ENCODE measurements at regions not wholly inside any gene's neighbourhood (a gene's known extent, or its start where the extent isn't known, plus 50 kb on each side); places are given as distances from the start of the nearest gene placed in this dataset.

DNA sequence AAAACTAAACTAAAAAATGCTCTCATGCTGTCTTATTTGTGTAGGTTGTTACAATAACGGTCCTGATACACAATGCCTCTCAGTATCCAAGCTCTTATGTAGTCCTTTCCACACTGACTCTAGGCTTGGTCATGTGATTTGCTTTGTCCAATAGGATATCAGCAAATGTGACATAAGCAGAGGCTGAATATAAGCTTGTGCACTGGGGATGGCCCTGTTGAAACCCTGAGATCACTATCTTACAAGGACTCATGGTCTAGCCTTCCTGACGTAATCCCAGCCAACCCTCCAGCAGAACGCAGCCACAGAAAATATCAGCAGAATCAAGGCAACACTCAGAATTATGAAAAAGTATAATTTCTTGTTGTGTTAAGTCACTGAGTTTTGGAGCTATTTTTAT, 145.1 kb upstream of the CCN2 start:
- no peak for DNase-seq (ENCODE audit: low spot score)
- Histone ChIP-seq H3K27me3 (no peaks in the 10 kb centered on the region), H3K9me3 (peaks cover 0 to 4% of the 10 kb centered on the region in 2 donors), H3K27ac (no peak overlapping the region), H3K4me3 (no peak overlapping the region), H3K4me1 (peaks cover 0 to 6% of the 10 kb centered on the region in 2 donors), H3K36me3 (no peaks in the 10 kb centered on the region)
- TF ChIP-seq, protein P1, sequence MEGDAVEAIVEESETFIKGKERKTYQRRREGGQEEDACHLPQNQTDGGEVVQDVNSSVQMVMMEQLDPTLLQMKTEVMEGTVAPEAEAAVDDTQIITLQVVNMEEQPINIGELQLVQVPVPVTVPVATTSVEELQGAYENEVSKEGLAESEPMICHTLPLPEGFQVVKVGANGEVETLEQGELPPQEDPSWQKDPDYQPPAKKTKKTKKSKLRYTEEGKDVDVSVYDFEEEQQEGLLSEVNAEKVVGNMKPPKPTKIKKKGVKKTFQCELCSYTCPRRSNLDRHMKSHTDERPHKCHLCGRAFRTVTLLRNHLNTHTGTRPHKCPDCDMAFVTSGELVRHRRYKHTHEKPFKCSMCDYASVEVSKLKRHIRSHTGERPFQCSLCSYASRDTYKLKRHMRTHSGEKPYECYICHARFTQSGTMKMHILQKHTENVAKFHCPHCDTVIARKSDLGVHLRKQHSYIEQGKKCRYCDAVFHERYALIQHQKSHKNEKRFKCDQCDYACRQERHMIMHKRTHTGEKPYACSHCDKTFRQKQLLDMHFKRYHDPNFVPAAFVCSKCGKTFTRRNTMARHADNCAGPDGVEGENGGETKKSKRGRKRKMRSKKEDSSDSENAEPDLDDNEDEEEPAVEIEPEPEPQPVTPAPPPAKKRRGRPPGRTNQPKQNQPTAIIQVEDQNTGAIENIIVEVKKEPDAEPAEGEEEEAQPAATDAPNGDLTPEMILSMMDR (IDR thresholded peaks at IDR 0.05) = no peak

DNA sequence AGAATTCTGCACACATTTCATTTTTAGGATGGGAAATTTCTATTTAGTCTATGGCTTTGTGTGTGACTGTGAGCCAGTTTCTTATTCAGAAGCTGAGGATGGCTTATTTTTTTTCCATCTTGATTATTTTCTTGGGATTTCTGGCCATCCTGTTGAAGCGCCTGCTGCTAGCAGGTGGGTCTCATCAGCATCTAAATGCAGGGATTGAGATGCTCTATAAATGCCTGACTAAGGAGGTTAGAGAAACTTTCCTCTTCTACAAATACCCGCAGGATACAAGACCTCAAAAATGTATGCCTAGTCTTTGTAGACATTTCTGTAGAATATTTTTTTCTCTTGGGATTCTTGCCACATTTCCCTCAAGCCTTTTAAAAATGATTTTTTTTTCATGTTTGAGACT, 138.0 kb upstream of the CCN2 start:
- Histone ChIP-seq H3K4me1 (peaks cover 0 to 27% of the 10 kb centered on the region in 2 donors), H3K4me3 (no peak overlapping the region), H3K36me3 (no peaks in the 10 kb centered on the region), H3K27ac (no peak overlapping the region), H3K9me3 (peaks cover 0 to 8% of the 10 kb centered on the region in 2 donors), H3K27me3 (no peaks in the 10 kb centered on the region)
- TF ChIP-seq, protein P1 (IDR thresholded peaks at IDR 0.05) = no peak
- no peak for DNase-seq (ENCODE audit: low spot score)

DNA sequence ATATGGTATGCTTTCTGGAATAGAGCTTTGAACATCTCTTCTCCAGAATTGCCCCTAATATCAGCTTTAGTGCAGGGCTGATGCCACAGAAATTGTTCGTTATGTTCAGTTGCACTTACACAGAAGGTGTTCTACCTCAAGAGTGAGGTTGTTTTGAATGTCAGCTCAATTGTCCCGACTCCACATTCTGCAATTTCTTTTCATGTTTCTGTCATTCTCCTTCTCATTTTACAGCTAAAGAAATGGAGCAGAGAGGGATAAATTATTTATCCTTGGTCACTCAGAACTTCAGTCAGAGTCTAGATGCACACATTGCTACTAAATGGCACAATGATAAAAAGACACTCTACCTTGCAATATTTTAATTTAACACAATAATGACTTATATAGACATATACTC, 137.0 kb upstream of the CCN2 start:
- no peak overlapping the region for H3K4me3 ChIP-seq
- H3K27ac ChIP-seq = no peak overlapping the region
- TF ChIP-seq, protein P1 (IDR thresholded peaks at IDR 0.05) = no peak

DNA sequence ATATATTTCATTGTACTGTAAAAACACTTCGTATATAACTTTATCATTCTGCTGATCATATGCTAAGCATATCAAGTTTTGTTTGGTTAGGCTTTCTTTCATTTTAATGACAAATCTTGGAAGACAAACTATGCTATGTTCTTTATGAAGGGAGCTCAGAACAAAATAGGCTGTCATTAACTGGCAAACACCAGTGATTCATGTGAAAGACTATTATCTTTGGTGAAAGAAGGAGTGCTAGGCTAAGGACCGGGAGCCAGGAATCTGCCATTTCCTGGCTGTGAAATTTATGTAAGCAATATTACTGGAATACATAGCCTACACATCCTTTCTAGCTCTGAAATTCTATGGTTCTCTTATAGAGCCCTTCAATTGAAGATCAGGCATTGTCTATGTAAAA, 136.2 kb upstream of the CCN2 start:
- Histone ChIP-seq H3K36me3 (no peaks in the 10 kb centered on the region), H3K27ac (peak overlapping the region in 1 of 2 donors; percentile 88), H3K27me3 (no peaks in the 10 kb centered on the region), H3K4me1 (peaks cover 0 to 27% of the 10 kb centered on the region in 2 donors), H3K9me3 (peaks cover 0 to 8% of the 10 kb centered on the region in 2 donors), H3K4me3 (no peak overlapping the region)
- TF ChIP-seq, protein P1 (IDR thresholded peaks at IDR 0.05) = no peak
- DNase-seq (ENCODE audit: low spot score) = no peak

More for the DNA sequence above, 137.0 kb upstream of the CCN2 start:
- no peaks in the 10 kb centered on the region for H3K36me3 ChIP-seq
- no peaks in the 10 kb centered on the region for H3K27me3 ChIP-seq
- peaks cover 0 to 8% of the 10 kb centered on the region in 2 donors for H3K9me3 ChIP-seq
- H3K4me1 ChIP-seq = peaks cover 0 to 27% of the 10 kb centered on the region in 2 donors
- no peak for DNase-seq (ENCODE audit: low spot score)

DNA sequence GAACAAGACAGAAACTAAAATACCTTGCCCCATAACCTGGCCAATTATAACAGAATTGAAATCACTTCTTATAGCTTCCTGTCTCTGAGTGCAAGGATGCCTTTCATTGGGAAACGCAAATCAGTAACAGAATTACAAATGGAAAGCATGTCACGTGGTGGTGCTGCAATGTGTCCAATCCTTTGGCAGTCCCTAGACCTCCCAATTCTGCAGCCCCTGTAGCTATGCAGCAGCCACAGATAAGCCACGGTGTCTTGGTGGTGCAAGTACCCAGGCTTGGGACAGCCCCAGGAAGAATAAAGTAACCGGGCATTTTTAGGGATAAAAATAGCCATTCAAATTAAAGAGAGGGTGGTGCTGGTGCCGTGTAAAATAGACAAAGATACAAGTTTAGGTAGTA, 134.6 kb upstream of the CCN2 start:
- no peak for DNase-seq (ENCODE audit: low spot score)
- no peak overlapping the region for H3K4me3 ChIP-seq
- H3K36me3 ChIP-seq = no peaks in the 10 kb centered on the region
- peak overlapping the region; percentile 9 to 88 for H3K27ac ChIP-seq
- TF ChIP-seq, protein P1 (IDR thresholded peaks at IDR 0.05) = no peak
- no peaks in the 10 kb centered on the region for H3K9me3 ChIP-seq
- peaks cover 0 to 27% of the 10 kb centered on the region in 2 donors for H3K4me1 ChIP-seq
- no peaks in the 10 kb centered on the region for H3K27me3 ChIP-seq

DNA sequence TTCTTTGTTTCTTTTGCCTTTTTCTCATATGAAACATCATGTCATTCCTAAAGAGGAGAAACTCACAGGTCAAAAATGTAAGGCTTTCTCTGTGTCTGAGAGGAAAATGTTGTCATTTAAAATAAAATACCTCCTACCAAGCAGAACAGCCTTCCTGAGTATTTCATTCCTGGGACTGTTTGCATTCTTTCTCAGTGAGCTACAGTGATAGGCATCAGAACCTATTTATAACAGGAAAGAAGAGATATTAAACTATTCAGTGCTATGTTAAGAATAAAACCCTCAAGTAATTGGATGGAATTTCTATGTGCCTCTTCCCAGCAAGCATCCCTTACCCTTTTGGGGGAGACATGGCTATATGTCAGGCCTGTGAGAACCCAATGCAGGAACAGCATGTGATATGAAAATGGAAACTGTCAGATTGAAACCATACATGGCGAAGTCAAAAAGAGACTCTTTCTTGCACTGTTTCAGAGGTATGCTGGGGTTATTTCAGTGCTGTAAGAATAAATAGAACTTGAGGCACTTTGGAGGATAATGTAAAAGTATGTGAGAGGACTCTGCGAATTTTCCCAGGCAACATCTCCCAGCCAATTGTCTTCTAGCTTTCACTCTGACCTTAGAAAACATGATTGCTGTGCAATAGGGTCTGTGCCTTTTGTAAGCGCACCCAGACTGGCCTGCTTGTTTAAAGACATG, 133.8 kb upstream of the CCN2 start:
- H3K27me3 ChIP-seq = no peaks in the 10 kb centered on the region
- TF ChIP-seq, protein P1 (IDR thresholded peaks at IDR 0.05) = no peak
- no peaks in the 10 kb centered on the region for H3K9me3 ChIP-seq
- H3K36me3 ChIP-seq = no peaks in the 10 kb centered on the region
- no peak overlapping the region for H3K4me3 ChIP-seq
- DNase-seq (ENCODE audit: low spot score) = no peak
- H3K4me1 ChIP-seq = peaks cover 0 to 27% of the 10 kb centered on the region in 2 donors
- peak overlapping the region; percentile 68 to 88 for H3K27ac ChIP-seq
